ENCODE measurements at regions not wholly inside any gene's neighbourhood (a gene's known extent, or its start where the extent isn't known, plus 50 kb on each side); places are given as distances from the start of the nearest gene placed in this dataset.

- TF ChIP-seq EZH2 (IDR thresholded peaks at IDR 0.05) = no peak
- no peak for TF ChIP-seq POLR2AphosphoS5 (IDR thresholded peaks at IDR 0.05; ENCODE audit: borderline replicate concordance, low read depth, low read length)
- no peak for TF ChIP-seq FOXP2 (optimal IDR thresholded peaks at IDR 0.05; ENCODE audit: control extremely low read depth, extremely low read length, insufficient read depth)
Observed at GRCh38 chr6:51029561-51029960, 210.9 kb downstream of the TFAP2B start.
